ENCODE measurements at regions not wholly inside any gene's neighbourhood (a gene's known extent, or its start where the extent isn't known, plus 50 kb on each side); places are given as distances from the start of the nearest gene placed in this dataset.

GRCh38 chr2:240201866-240202265 is 61.4 kb upstream of the OTOS start:
- no peak for DNase-seq (ENCODE audit: low read depth, low spot score)
- H3K9me3 ChIP-seq (ENCODE audit: control insufficient read depth, insufficient read depth, low read length): no peaks in the 10 kb centered on the region
- no peak overlapping the region for H3K27ac ChIP-seq (ENCODE audit: low read length)
- peaks cover 6% of the 10 kb centered on the region; the same call in 1 of the 2 replicates for H3K4me1 ChIP-seq (ENCODE audit: control insufficient read depth, insufficient read depth, low read length)
- no peak overlapping the region for H3K4me3 ChIP-seq (ENCODE audit: low read length)
- no CpG with 5 or more reads among the region's 9 CpGs for WGBS (ENCODE audit: insufficient coverage, insufficient read length)
- no peaks in the 10 kb centered on the region for H3K36me3 ChIP-seq (ENCODE audit: control insufficient read depth, insufficient read depth, low read length)
- no peaks in the 10 kb centered on the region for H3K27me3 ChIP-seq (ENCODE audit: control insufficient read depth, insufficient read depth, low read length)

- H3K9me3 ChIP-seq (ENCODE audit: control insufficient read depth, insufficient read depth, low read length): no peaks in the 10 kb centered on the region
- no CpG with 5 or more reads among the region's 5 CpGs for WGBS (ENCODE audit: insufficient coverage, insufficient read length)
- no peak for DNase-seq (ENCODE audit: low read depth, low spot score)
These were observed 62.1 kb upstream of the OTOS start for GRCh38 chr2:240202586-240202985.

GRCh38 chr2:240203031-240203787 is 62.8 kb upstream of the OTOS start:
- Histone ChIP-seq H3K4me1 (ENCODE audit: control insufficient read depth, insufficient read depth, low read length) (peaks cover 6% of the 10 kb centered on the region; the same call in 1 of the 2 replicates), H3K9me3 (ENCODE audit: control insufficient read depth, insufficient read depth, low read length) (no peaks in the 10 kb centered on the region), H3K27me3 (ENCODE audit: control insufficient read depth, insufficient read depth, low read length) (no peaks in the 10 kb centered on the region), H3K36me3 (ENCODE audit: control insufficient read depth, insufficient read depth, low read length) (no peaks in the 10 kb centered on the region), H3K4me3 (ENCODE audit: low read length) (no peak overlapping the region), H3K27ac (ENCODE audit: low read length) (no peak overlapping the region)
- WGBS (ENCODE audit: insufficient coverage, insufficient read length): no CpG with 5 or more reads among the region's 13 CpGs
- no peak for DNase-seq (ENCODE audit: low read depth, low spot score)

More at GRCh38 chr2:240202586-240202985, 62.1 kb upstream of the OTOS start:
- no peak overlapping the region for H3K27ac ChIP-seq (ENCODE audit: low read length)
- H3K4me3 ChIP-seq (ENCODE audit: low read length): no peak overlapping the region
- H3K36me3 ChIP-seq (ENCODE audit: control insufficient read depth, insufficient read depth, low read length): no peaks in the 10 kb centered on the region
- H3K27me3 ChIP-seq (ENCODE audit: control insufficient read depth, insufficient read depth, low read length): no peaks in the 10 kb centered on the region
- peaks cover 6% of the 10 kb centered on the region; the same call in 1 of the 2 replicates for H3K4me1 ChIP-seq (ENCODE audit: control insufficient read depth, insufficient read depth, low read length)

- WGBS (ENCODE audit: insufficient coverage, insufficient read length): no CpG with 5 or more reads among the region's 11 CpGs
- Histone ChIP-seq H3K4me3 (ENCODE audit: low read length) (no peak overlapping the region), H3K9me3 (ENCODE audit: control insufficient read depth, insufficient read depth, low read length) (no peaks in the 10 kb centered on the region), H3K36me3 (ENCODE audit: control insufficient read depth, insufficient read depth, low read length) (no peaks in the 10 kb centered on the region), H3K4me1 (ENCODE audit: control insufficient read depth, insufficient read depth, low read length) (peaks cover 6% of the 10 kb centered on the region; the same call in 1 of the 2 replicates), H3K27me3 (ENCODE audit: control insufficient read depth, insufficient read depth, low read length) (no peaks in the 10 kb centered on the region), H3K27ac (ENCODE audit: low read length) (no peak overlapping the region)
- no peak for DNase-seq (ENCODE audit: low read depth, low spot score)
These were observed 63.4 kb upstream of the OTOS start for GRCh38 chr2:240203788-240204270.

- Histone ChIP-seq H3K9me3 (ENCODE audit: control insufficient read depth, insufficient read depth, low read length) (no peaks in the 10 kb centered on the region), H3K27ac (ENCODE audit: low read length) (no peak overlapping the region), H3K4me3 (ENCODE audit: low read length) (no peak overlapping the region; the same call in 1 of the 2 replicates), H3K36me3 (ENCODE audit: control insufficient read depth, insufficient read depth, low read length) (no peaks in the 10 kb centered on the region), H3K27me3 (ENCODE audit: control insufficient read depth, insufficient read depth, low read length) (no peaks in the 10 kb centered on the region), H3K4me1 (ENCODE audit: control insufficient read depth, insufficient read depth, low read length) (peaks cover 6% of the 10 kb centered on the region; the same call in 1 of the 2 replicates)
- WGBS (ENCODE audit: insufficient coverage, insufficient read length): no CpG with 5 or more reads among the region's 17 CpGs
- DNase-seq (ENCODE audit: low read depth, low spot score): no peak
These were observed 64.2 kb upstream of the OTOS start for GRCh38 chr2:240204431-240205276.

GRCh38 chr2:240205348-240205747 is 64.9 kb upstream of the OTOS start:
- no CpG with 5 or more reads among the region's 3 CpGs for WGBS (ENCODE audit: insufficient coverage, insufficient read length)
- Histone ChIP-seq H3K9me3 (ENCODE audit: control insufficient read depth, insufficient read depth, low read length) (no peaks in the 10 kb centered on the region), H3K4me1 (ENCODE audit: control insufficient read depth, insufficient read depth, low read length) (peaks cover 6% of the 10 kb centered on the region; the same call in 1 of the 2 replicates), H3K27me3 (ENCODE audit: control insufficient read depth, insufficient read depth, low read length) (no peaks in the 10 kb centered on the region), H3K4me3 (ENCODE audit: low read length) (no peak overlapping the region), H3K36me3 (ENCODE audit: control insufficient read depth, insufficient read depth, low read length) (no peaks in the 10 kb centered on the region; the same call in 1 of the 2 replicates), H3K27ac (ENCODE audit: low read length) (no peak overlapping the region)
- DNase-seq (ENCODE audit: low read depth, low spot score): no peak

GRCh38 chr2:240205772-240206171 is 65.3 kb upstream of the OTOS start:
- no peaks in the 10 kb centered on the region for H3K9me3 ChIP-seq (ENCODE audit: control insufficient read depth, insufficient read depth, low read length)
- no peak overlapping the region for H3K27ac ChIP-seq (ENCODE audit: low read length)
- no CpG with 5 or more reads among the region's 2 CpGs for WGBS (ENCODE audit: insufficient coverage, insufficient read length)
- no peak overlapping the region for H3K4me3 ChIP-seq (ENCODE audit: low read length)
- no peaks in the 10 kb centered on the region; the same call in 1 of the 2 replicates for H3K36me3 ChIP-seq (ENCODE audit: control insufficient read depth, insufficient read depth, low read length)
- no peaks in the 10 kb centered on the region for H3K27me3 ChIP-seq (ENCODE audit: control insufficient read depth, insufficient read depth, low read length)
- no peak for DNase-seq (ENCODE audit: low read depth, low spot score)
- H3K4me1 ChIP-seq (ENCODE audit: control insufficient read depth, insufficient read depth, low read length): peaks cover 6% of the 10 kb centered on the region; the same call in 1 of the 2 replicates

- H3K36me3 ChIP-seq (ENCODE audit: control insufficient read depth, insufficient read depth, low read length): no peaks in the 10 kb centered on the region; the same call in 1 of the 2 replicates
- H3K4me3 ChIP-seq (ENCODE audit: low read length): no peak overlapping the region
- no peak overlapping the region for H3K27ac ChIP-seq (ENCODE audit: low read length)
- H3K9me3 ChIP-seq (ENCODE audit: control insufficient read depth, insufficient read depth, low read length): no peaks in the 10 kb centered on the region
- no peak for DNase-seq (ENCODE audit: low read depth, low spot score)
- no CpG with 5 or more reads among the region's 4 CpGs for WGBS (ENCODE audit: insufficient coverage, insufficient read length)
- peaks cover 6% of the 10 kb centered on the region; the same call in 1 of the 2 replicates for H3K4me1 ChIP-seq (ENCODE audit: control insufficient read depth, insufficient read depth, low read length)
- H3K27me3 ChIP-seq (ENCODE audit: control insufficient read depth, insufficient read depth, low read length): no peaks in the 10 kb centered on the region
These were observed 66.2 kb upstream of the OTOS start for GRCh38 chr2:240206630-240207029.

- H3K4me3 ChIP-seq (ENCODE audit: low read length): no peak overlapping the region
- no peaks in the 10 kb centered on the region; the same call in 1 of the 2 replicates for H3K36me3 ChIP-seq (ENCODE audit: control insufficient read depth, insufficient read depth, low read length)
- no peaks in the 10 kb centered on the region for H3K27me3 ChIP-seq (ENCODE audit: control insufficient read depth, insufficient read depth, low read length)
- WGBS (ENCODE audit: insufficient coverage, insufficient read length): no CpG with 5 or more reads among the region's 4 CpGs
- H3K9me3 ChIP-seq (ENCODE audit: control insufficient read depth, insufficient read depth, low read length): no peaks in the 10 kb centered on the region
- DNase-seq (ENCODE audit: low read depth, low spot score): no peak
- H3K4me1 ChIP-seq (ENCODE audit: control insufficient read depth, insufficient read depth, low read length): peaks cover 6% of the 10 kb centered on the region; the same call in 1 of the 2 replicates
- no peak overlapping the region for H3K27ac ChIP-seq (ENCODE audit: low read length)
These were observed 67.2 kb upstream of the OTOS start for GRCh38 chr2:240207661-240208060.

- Histone ChIP-seq H3K36me3 (ENCODE audit: control insufficient read depth, insufficient read depth, low read length) (no peaks in the 10 kb centered on the region; the same call in 1 of the 2 replicates), H3K9me3 (ENCODE audit: control insufficient read depth, insufficient read depth, low read length) (no peaks in the 10 kb centered on the region), H3K27me3 (ENCODE audit: control insufficient read depth, insufficient read depth, low read length) (no peaks in the 10 kb centered on the region), H3K4me3 (ENCODE audit: low read length) (no peak overlapping the region), H3K4me1 (ENCODE audit: control insufficient read depth, insufficient read depth, low read length) (peaks cover 6% of the 10 kb centered on the region; the same call in 1 of the 2 replicates), H3K27ac (ENCODE audit: low read length) (no peak overlapping the region)
- no CpG with 5 or more reads among the region's 2 CpGs for WGBS (ENCODE audit: insufficient coverage, insufficient read length)
- no peak for DNase-seq (ENCODE audit: low read depth, low spot score)
These were observed 67.6 kb upstream of the OTOS start for GRCh38 chr2:240208096-240208495.

Data from iPS DF 6.9 (cell line).